T-helper 1 cell treated with Interleukin-12 subunit alpha and Interleukin-12 subunit beta and Interleukin-4 antibody, amounts not matched to agents 30 μg/mL and 1 μg/mL, for 36 hours (primary cell): ENCODE measurements at regions not wholly inside any gene's neighbourhood (a gene's known extent, or its start where the extent isn't known, plus 50 kb on each side); places are given as distances from the start of the nearest gene placed in this dataset.

Experiments
- H3K27ac Mint-ChIP-seq: one replicate; pipeline ENCODE4 v1.8.0; 2021; ENCODE audit warnings: mild to moderate bottlenecking, mixed read lengths
- H3K27me3 Mint-ChIP-seq: one replicate; pipeline ENCODE4 v1.8.0; 2021; ENCODE audit warnings: low read depth, mixed read lengths
- H3K36me3 Mint-ChIP-seq: one replicate; pipeline ENCODE4 v1.8.0; 2021; ENCODE audit warnings: low read depth, mixed read lengths
- H3K4me1 Mint-ChIP-seq: one replicate; pipeline ENCODE4 v1.8.0; 2021; ENCODE audit warnings: low read depth, mixed read lengths
- H3K4me3 Mint-ChIP-seq: one replicate; pipeline ENCODE4 v1.8.0; 2021; ENCODE audit warnings: mild to moderate bottlenecking, moderate library complexity, mixed read lengths
- H3K9me3 Mint-ChIP-seq: one replicate; pipeline ENCODE4 v1.8.0; 2021; ENCODE audit warnings: mixed read lengths

- no peak overlapping the region for H3K27ac Mint-ChIP-seq
- H3K27me3 Mint-ChIP-seq, result no peaks in the 10 kb centered on the region
- no peak overlapping the region for H3K4me3 Mint-ChIP-seq
- H3K4me1 Mint-ChIP-seq, result no peaks in the 10 kb centered on the region
- H3K9me3 Mint-ChIP-seq, result peaks cover 17% of the 10 kb centered on the region
- H3K36me3 Mint-ChIP-seq, result no peaks in the 10 kb centered on the region
These were observed 539.8 kb upstream of the SLIT2 start for GRCh38 chr4:19711871-19712270.

GRCh38 chr4:19707876-19708275, 543.8 kb upstream of the SLIT2 start:
- Mint-ChIP-seq H3K27me3 (no peaks in the 10 kb centered on the region), H3K4me3 (no peak overlapping the region), H3K4me1 (no peaks in the 10 kb centered on the region), H3K36me3 (no peaks in the 10 kb centered on the region), H3K27ac (no peak overlapping the region), H3K9me3 (peaks cover 11% of the 10 kb centered on the region)

GRCh38 chr4:19703391-19703790, 548.3 kb upstream of the SLIT2 start:
- Mint-ChIP-seq H3K27ac (no peak overlapping the region), H3K27me3 (no peaks in the 10 kb centered on the region), H3K4me3 (no peak overlapping the region), H3K36me3 (no peaks in the 10 kb centered on the region), H3K4me1 (no peaks in the 10 kb centered on the region), H3K9me3 (peaks cover 9% of the 10 kb centered on the region)

GRCh38 chr4:19700992-19701391, 550.7 kb upstream of the SLIT2 start:
- Mint-ChIP-seq H3K27ac (no peak overlapping the region), H3K27me3 (no peaks in the 10 kb centered on the region), H3K4me1 (no peaks in the 10 kb centered on the region), H3K9me3 (peaks cover 14% of the 10 kb centered on the region), H3K36me3 (no peaks in the 10 kb centered on the region), H3K4me3 (no peak overlapping the region)

GRCh38 chr4:19698961-19699360, 552.7 kb upstream of the SLIT2 start:
- H3K27me3 Mint-ChIP-seq, result no peaks in the 10 kb centered on the region
- no peaks in the 10 kb centered on the region for H3K36me3 Mint-ChIP-seq
- no peak overlapping the region for H3K27ac Mint-ChIP-seq
- no peaks in the 10 kb centered on the region for H3K4me1 Mint-ChIP-seq
- H3K9me3 Mint-ChIP-seq, result peaks cover 9% of the 10 kb centered on the region
- H3K4me3 Mint-ChIP-seq, result no peak overlapping the region

- no peaks in the 10 kb centered on the region for H3K36me3 Mint-ChIP-seq
- H3K4me3 Mint-ChIP-seq, result no peak overlapping the region
These were observed 556.9 kb upstream of the SLIT2 start for GRCh38 chr4:19694812-19695211.

GRCh38 chr4:19693936-19694570, 557.7 kb upstream of the SLIT2 start:
- Mint-ChIP-seq H3K27me3 (no peaks in the 10 kb centered on the region), H3K4me3 (no peak overlapping the region), H3K36me3 (no peaks in the 10 kb centered on the region), H3K4me1 (no peaks in the 10 kb centered on the region), H3K27ac (no peak overlapping the region), H3K9me3 (peaks cover 13% of the 10 kb centered on the region)

More at GRCh38 chr4:19694812-19695211, 556.9 kb upstream of the SLIT2 start:
- no peaks in the 10 kb centered on the region for H3K4me1 Mint-ChIP-seq
- H3K9me3 Mint-ChIP-seq, result peaks cover 13% of the 10 kb centered on the region
- no peak overlapping the region for H3K27ac Mint-ChIP-seq
- H3K27me3 Mint-ChIP-seq, result no peaks in the 10 kb centered on the region

- Mint-ChIP-seq H3K27me3 (no peaks in the 10 kb centered on the region), H3K36me3 (no peaks in the 10 kb centered on the region), H3K9me3 (peaks cover 8% of the 10 kb centered on the region), H3K4me1 (no peaks in the 10 kb centered on the region), H3K4me3 (no peak overlapping the region), H3K27ac (no peak overlapping the region)
These were observed 562.2 kb upstream of the SLIT2 start for GRCh38 chr4:19689511-19689910.

- Mint-ChIP-seq H3K4me3 (no peak overlapping the region), H3K27ac (no peak overlapping the region), H3K9me3 (peaks cover 15% of the 10 kb centered on the region), H3K36me3 (no peaks in the 10 kb centered on the region), H3K4me1 (no peaks in the 10 kb centered on the region), H3K27me3 (no peaks in the 10 kb centered on the region)
These were observed 565.2 kb upstream of the SLIT2 start for GRCh38 chr4:19686456-19686855.

- Mint-ChIP-seq H3K36me3 (no peaks in the 10 kb centered on the region), H3K4me1 (no peaks in the 10 kb centered on the region), H3K27me3 (no peaks in the 10 kb centered on the region), H3K27ac (no peak overlapping the region), H3K4me3 (no peak overlapping the region), H3K9me3 (peaks cover 15% of the 10 kb centered on the region)
These were observed 567.6 kb upstream of the SLIT2 start for GRCh38 chr4:19684084-19684483.

GRCh38 chr4:19683426-19683825, 568.3 kb upstream of the SLIT2 start:
- Mint-ChIP-seq H3K27me3 (no peaks in the 10 kb centered on the region), H3K4me1 (no peaks in the 10 kb centered on the region), H3K27ac (no peak overlapping the region), H3K9me3 (peaks cover 15% of the 10 kb centered on the region), H3K36me3 (no peaks in the 10 kb centered on the region), H3K4me3 (no peak overlapping the region)

- no peak overlapping the region for H3K27ac Mint-ChIP-seq
- H3K4me1 Mint-ChIP-seq, result no peaks in the 10 kb centered on the region
- H3K4me3 Mint-ChIP-seq, result no peak overlapping the region
- H3K36me3 Mint-ChIP-seq, result no peaks in the 10 kb centered on the region
- H3K27me3 Mint-ChIP-seq, result no peaks in the 10 kb centered on the region
- peaks cover 29% of the 10 kb centered on the region for H3K9me3 Mint-ChIP-seq
These were observed 574.5 kb upstream of the SLIT2 start for GRCh38 chr4:19677211-19677610.

GRCh38 chr4:19675172-19675811, 576.4 kb upstream of the SLIT2 start:
- peaks cover 30% of the 10 kb centered on the region for H3K9me3 Mint-ChIP-seq
- no peak overlapping the region for H3K27ac Mint-ChIP-seq
- no peaks in the 10 kb centered on the region for H3K4me1 Mint-ChIP-seq
- H3K27me3 Mint-ChIP-seq, result no peaks in the 10 kb centered on the region
- H3K36me3 Mint-ChIP-seq, result no peaks in the 10 kb centered on the region
- no peak overlapping the region for H3K4me3 Mint-ChIP-seq

- H3K9me3 Mint-ChIP-seq, result peaks cover 24% of the 10 kb centered on the region
These were observed 592.6 kb upstream of the SLIT2 start for GRCh38 chr4:19659101-19659500.

GRCh38 chr4:19657856-19658255, 593.8 kb upstream of the SLIT2 start:
- no peaks in the 10 kb centered on the region for H3K36me3 Mint-ChIP-seq
- H3K27me3 Mint-ChIP-seq, result no peaks in the 10 kb centered on the region
- H3K4me1 Mint-ChIP-seq, result no peaks in the 10 kb centered on the region
- no peak overlapping the region for H3K4me3 Mint-ChIP-seq
- H3K27ac Mint-ChIP-seq, result no peak overlapping the region
- peaks cover 24% of the 10 kb centered on the region for H3K9me3 Mint-ChIP-seq

More at GRCh38 chr4:19659101-19659500, 592.6 kb upstream of the SLIT2 start:
- no peak overlapping the region for H3K4me3 Mint-ChIP-seq
- H3K27me3 Mint-ChIP-seq, result no peaks in the 10 kb centered on the region
- H3K36me3 Mint-ChIP-seq, result no peaks in the 10 kb centered on the region
- H3K4me1 Mint-ChIP-seq, result no peaks in the 10 kb centered on the region
- H3K27ac Mint-ChIP-seq, result no peak overlapping the region
